Activated gamma-delta T cell treated with anti-CD3 and anti-CD28 coated beads, Interleukin-2, amount 50 U/mL, for 16 hours (primary cell): ENCODE measurements at regions not wholly inside any gene's neighbourhood (a gene's known extent, or its start where the extent isn't known, plus 50 kb on each side); places are given as distances from the start of the nearest gene placed in this dataset.

Experiments
- DNase-seq: peaks from one replicate; pipeline ENCODE4 v3.0.0-alpha.2; 2020; ENCODE audit warnings: low read depth

GRCh38 chr2:38509947-38510326 is 92.8 kb downstream of the HNRNPLL start:
- DNase-seq: no peak

DNA sequence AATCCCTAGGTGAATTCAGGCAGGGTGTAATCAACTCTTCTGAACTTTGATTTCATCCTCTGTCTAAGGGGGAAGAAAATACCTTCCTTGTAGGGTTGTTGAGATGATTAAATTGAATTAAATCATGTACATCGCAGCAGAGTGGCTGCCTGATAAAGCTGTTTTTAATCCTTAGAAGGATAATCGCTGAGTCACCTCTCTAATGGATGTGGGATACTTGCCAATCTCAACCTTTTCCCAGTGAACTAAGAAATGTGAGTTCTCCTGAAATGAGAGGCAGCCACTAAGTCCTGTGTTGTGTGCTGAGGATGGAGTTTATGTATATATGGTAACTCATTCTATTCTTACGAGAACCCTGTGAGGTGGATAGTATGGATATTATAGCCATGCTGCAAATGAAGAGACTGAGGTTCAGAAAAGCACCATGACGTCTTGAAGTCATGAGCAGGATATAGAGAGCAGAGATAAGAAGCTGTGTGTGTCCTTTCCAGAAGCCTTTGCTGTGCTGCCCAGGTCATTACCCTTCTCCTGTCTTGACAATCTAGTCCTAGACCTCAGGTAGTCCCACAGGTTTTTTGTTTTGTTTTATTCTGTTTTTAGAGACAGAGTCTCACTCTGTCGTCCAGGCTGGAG is 93.3 kb downstream of the HNRNPLL start:
- DNase-seq: no peak

GRCh38 chr2:38508311-38509039 is 94.3 kb downstream of the HNRNPLL start:
- DNase-seq: peak; percentile 63

GRCh38 chr2:38507712-38508111 is 95.0 kb downstream of the HNRNPLL start:
- DNase-seq: no peak

- no peak for DNase-seq
Measured at GRCh38 chr2:38505779-38506178, 96.9 kb downstream of the HNRNPLL start.

GRCh38 chr2:38504169-38504568 is 98.6 kb downstream of the HNRNPLL start:
- DNase-seq: no peak

DNA sequence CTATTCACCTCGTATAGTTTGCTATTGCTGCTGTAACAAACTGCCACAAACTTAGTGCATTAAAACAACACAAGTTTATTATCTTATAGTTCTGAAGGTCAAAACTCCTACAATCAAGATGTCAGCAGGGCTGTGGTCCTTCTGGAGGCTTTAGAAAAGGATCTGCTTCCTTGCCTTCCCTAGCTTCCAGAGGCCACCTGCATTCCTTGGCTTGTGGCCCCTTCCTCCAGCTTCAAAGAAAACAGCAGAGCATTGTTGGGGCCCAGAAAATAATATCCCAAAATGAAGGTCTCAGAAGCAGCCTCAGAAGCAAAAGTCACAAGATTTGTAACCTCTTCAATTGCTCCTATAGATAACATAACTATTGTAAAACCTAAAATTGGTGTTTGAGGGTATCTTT is 100.6 kb downstream of the HNRNPLL start:
- no peak for DNase-seq

- no peak for DNase-seq
Measured at GRCh38 chr2:38500283-38500634, 102.5 kb downstream of the HNRNPLL start.

- no peak for DNase-seq
Measured at GRCh38 chr2:38499548-38500282, 103.0 kb downstream of the HNRNPLL start.

- no peak for DNase-seq
Measured at GRCh38 chr2:38498045-38498481, 104.7 kb downstream of the HNRNPLL start.

- no peak for DNase-seq
Measured at GRCh38 chr2:38497670-38498037, 105.1 kb downstream of the HNRNPLL start.

- DNase-seq: no peak
Measured at GRCh38 chr2:38496927-38497669, 105.6 kb downstream of the HNRNPLL start.

DNA sequence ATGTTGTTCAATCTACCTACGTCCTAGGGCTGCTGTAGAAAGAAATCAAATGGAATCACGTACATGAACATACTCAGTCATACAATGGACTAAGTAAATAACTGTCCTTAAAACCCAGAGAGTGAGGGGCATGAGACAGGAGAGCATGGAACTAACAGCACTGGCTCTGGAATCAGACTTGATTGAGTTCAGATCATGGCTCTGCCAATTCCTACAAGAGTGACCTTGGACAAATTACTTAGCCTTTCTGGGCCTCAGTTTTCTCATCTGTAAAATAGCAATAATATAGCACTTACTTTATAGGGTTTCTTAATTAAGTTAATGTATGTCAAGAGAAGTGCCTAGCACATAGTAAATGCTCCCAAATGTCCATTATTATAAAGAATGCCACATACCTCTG is 106.8 kb downstream of the HNRNPLL start:
- DNase-seq: no peak

DNA sequence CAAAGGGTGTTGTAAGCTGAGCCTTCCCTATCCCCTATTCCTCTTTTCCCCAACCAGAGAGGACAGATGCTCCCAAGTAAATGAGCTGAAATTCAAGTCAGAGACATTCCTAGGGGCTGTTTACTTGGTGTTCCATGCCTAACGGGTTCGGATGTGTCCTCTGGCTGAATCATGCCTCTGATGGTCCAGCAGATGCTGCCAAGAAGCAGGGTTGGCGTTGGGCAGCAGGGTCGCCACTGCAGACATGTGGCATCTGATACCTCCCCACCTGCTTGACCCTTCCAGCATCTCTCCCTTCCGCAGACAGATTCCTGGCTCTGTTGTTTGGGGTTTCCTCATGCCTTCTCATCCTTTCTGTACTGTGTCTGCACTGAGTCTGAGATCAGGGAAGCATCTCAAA is 108.3 kb downstream of the HNRNPLL start:
- DNase-seq: no peak

GRCh38 chr2:38492042-38492615 is 110.6 kb downstream of the HNRNPLL start:
- no peak for DNase-seq

DNA sequence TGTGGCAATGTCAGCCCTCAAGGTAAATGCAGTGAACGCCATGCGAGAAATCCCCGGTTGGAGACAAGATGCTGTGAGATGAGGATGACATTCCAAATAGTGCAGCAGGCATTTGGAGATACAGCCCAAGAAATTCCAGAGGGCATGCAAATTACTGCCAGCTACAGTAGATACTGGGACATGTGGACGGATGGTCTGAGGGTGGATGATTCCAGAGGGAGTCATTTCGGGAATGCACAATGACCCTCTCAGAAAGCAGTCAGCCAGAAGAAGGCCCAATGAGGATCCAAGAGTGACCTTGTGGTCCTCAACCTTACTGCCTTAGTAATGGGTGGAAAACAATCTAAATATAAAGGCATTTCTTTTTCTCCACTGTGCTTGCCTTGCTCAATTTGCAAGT is 111.3 kb downstream of the HNRNPLL start:
- DNase-seq: no peak

DNA sequence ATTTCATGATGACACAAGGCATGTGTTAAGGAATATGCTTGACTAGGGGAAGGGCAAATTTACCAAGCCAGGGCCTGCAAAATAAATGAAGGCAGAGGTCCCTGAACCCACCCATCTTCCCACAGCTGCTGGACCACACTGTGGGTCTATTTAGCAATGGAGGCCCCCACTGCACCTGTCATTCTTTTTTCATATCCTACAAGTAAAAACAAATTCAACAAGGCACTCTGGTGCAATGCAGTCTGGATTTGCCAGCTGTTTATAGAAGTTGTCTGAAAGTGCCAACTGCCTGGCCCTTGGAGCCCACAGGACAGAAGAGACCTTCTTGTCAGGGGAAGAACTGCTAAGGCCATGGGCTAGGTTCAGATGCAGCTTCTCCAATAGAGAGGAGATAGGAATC is 112.8 kb upstream of the ATL2 start:
- DNase-seq: no peak

- no peak for DNase-seq
Measured at GRCh38 chr2:38487852-38488251, 110.8 kb upstream of the ATL2 start.

DNA sequence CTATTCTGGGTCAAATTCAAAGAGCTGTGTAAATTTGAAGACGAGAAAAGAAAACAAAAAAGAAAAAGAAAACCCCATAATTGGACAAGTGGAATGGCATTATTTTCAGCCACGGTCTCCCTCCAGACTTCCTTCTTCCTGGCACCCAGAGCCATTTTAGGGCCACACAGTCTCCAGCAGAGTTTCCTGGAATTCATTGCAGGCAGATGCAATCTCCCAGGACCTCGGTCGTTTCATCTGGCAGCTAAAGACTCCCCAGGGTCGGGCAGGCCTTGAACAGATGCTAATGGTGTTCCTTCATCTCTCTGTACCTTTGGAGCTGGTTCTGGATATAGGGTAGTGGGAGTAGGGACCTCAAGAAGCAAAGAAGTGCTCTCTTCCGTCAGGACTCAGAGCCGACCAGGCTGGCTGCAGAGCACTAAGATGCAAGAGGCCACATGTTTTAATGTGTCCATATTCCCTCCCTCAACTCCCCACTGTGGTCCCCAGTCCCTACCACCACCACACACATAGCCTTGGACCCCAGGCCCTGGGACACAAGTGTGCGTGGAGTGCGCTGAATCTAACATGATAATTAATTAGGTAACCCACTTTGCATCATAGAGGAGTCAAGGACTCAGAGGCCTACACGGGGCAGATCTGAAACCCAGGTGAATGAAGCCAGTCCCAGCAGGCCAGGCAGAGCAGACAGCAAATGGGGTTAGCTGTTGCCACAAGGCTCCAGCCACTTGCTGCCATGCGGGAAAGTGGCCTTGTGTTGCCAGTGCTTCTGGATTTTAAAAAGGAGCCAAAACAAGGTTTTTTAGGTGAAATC is 109.3 kb upstream of the ATL2 start:
- no peak for DNase-seq

- no peak for DNase-seq
Measured at GRCh38 chr2:38485734-38486133, 108.7 kb upstream of the ATL2 start.

DNA sequence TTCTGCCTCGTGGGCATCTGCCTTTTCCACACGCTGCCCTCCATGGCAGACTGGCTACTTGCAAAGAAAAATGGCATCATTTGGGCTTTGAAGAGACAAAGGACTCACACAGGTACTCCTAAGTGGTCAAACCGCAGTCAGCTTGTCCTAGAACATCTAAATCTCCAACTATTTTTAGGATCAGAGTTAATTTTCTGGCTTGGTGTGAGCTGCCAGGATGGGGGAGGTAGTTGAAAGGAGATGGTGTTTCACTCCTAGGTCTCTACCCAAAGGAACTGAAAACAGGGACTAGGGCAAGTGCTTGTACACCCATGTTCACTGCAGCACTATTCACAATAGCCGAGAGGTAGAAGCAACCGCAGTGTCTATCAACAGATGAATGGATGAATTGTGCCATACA is 107.9 kb upstream of the ATL2 start:
- no peak for DNase-seq
